BLaER1 (cell line): ENCODE measurements at regions not wholly inside any gene's neighbourhood (a gene's known extent, or its start where the extent isn't known, plus 50 kb on each side); places are given as distances from the start of the nearest gene placed in this dataset.

ENCODE experiments used
- H3K27ac ChIP-seq: shearing (Covaris generic); formaldehyde crosslinking; 2 replicates; pipeline ENCODE4 v1.8.1; 2022
- H3K27me3 ChIP-seq: shearing (Covaris generic); formaldehyde crosslinking; 2 replicates; pipeline ENCODE4 v1.8.1; 2022
- H3K36me3 ChIP-seq: shearing (Covaris generic); formaldehyde crosslinking; 2 replicates; pipeline ENCODE4 v1.8.1; 2022
- H3K4me1 ChIP-seq: shearing (Covaris generic); formaldehyde crosslinking; 2 replicates; pipeline ENCODE4 v1.8.1; 2022
- H3K4me2 ChIP-seq: shearing (Covaris generic); formaldehyde crosslinking; 2 replicates; pipeline ENCODE4 v1.8.1; 2022
- H3K4me3 ChIP-seq: shearing (Covaris generic); formaldehyde crosslinking; 2 replicates; pipeline ENCODE4 v1.8.1; 2022
- H3K9ac ChIP-seq: shearing (Covaris generic); formaldehyde crosslinking; 2 replicates; pipeline ENCODE4 v1.8.1; 2022
- H3K9me3 ChIP-seq: shearing (Covaris generic); formaldehyde crosslinking; 2 replicates; pipeline ENCODE4 v1.8.1; 2022
- H4K20me1 ChIP-seq: shearing (Covaris generic); formaldehyde crosslinking; 2 replicates; pipeline ENCODE4 v1.8.1; 2022
- Cebpa-rat ChIP-seq: shearing (Covaris generic); IDR thresholded peaks from 2 replicates; pipeline ENCODE4 v1.8.1; 2022

DNA sequence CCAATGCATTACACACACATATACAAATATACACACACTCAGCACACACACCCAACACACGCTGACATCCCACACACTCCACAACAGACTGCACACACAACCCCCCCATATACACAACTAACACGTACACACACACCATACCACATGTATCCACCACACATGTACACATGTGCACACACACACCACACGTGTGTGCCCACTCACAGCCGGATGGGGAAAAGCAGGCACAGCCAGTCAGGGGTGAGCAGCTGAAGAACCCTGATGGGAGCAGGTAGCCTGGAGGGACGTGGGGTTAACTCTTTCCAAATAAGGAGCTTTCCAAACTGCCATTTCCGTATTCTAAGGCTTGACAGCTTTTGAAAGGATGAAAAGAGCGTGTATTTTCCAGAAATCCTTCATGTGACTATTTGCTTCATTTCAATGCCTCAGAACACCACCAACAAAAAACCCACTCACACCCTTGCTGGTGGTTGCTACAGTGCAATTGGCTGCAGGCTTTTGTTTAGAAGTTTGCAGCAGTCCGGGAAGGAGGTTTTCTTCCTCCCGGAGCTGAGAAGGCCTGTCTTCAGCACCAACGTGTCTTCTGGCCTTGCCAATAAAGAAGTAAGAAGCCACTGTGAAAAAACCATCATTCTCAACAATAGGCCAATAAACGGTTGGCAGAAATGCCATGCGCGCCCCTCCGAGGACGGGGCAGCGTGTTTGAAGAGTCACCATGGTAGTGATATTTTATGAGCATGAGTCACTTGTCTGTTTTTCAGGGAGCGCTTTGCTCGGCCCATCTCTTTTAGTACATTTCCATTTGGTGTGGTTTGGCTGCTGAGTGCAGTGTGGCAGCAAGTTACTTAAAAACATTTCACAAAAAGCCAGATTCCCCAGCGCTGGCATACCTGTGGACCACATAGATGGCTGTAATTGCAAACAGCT is 131.3 kb upstream of the GMDS start:
- H3K36me3 ChIP-seq, result no peaks in the 10 kb centered on the region
- no peak overlapping the region for H3K9ac ChIP-seq
- H3K27ac ChIP-seq, result no peak overlapping the region
- H3K4me2 ChIP-seq, result no peak overlapping the region
- TF ChIP-seq Cebpa-rat, result no peak
- no peaks in the 10 kb centered on the region for H3K9me3 ChIP-seq
- no peak overlapping the region for H3K4me3 ChIP-seq
- no peaks in the 10 kb centered on the region for H4K20me1 ChIP-seq
- H3K4me1 ChIP-seq, result no peaks in the 10 kb centered on the region
- no peaks in the 10 kb centered on the region for H3K27me3 ChIP-seq

GRCh38 chr6:2375443-2375842 is 130.0 kb upstream of the GMDS start:
- Histone ChIP-seq H3K27me3 (no peaks in the 10 kb centered on the region), H3K9ac (no peak overlapping the region), H3K4me1 (no peaks in the 10 kb centered on the region), H3K27ac (no peak overlapping the region), H3K4me3 (no peak overlapping the region), H3K36me3 (no peaks in the 10 kb centered on the region), H4K20me1 (no peaks in the 10 kb centered on the region), H3K4me2 (no peak overlapping the region), H3K9me3 (no peaks in the 10 kb centered on the region)
- no peak for TF ChIP-seq Cebpa-rat

DNA sequence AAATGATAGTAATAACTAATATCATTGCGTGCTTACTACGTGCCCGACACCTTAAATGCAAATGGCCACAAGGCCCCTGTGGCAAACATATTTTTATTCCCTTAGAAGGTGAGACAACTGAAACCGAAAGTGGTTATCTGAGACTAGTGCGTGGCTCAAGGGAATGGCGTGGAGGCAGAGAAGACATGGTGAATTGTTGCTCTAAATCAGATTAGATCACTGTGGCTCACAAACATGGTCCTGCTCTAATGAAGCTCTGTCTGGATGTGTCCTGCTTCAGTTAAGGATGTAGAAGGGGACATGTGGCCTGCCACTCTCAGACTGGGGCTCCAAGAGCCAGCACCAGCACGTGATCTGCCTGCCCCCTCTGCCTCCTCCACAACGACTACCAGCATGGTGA is 124.2 kb upstream of the GMDS start:
- Histone ChIP-seq H3K9me3 (no peaks in the 10 kb centered on the region), H3K27me3 (no peaks in the 10 kb centered on the region), H3K4me3 (no peak overlapping the region), H3K27ac (no peak overlapping the region), H4K20me1 (no peaks in the 10 kb centered on the region), H3K4me1 (0 out of 2 replicates have a peak, but pooled peaks cover 5% of the 10 kb centered on the region), H3K9ac (no peak overlapping the region), H3K4me2 (no peak overlapping the region), H3K36me3 (no peaks in the 10 kb centered on the region)
- TF ChIP-seq Cebpa-rat, result no peak

DNA sequence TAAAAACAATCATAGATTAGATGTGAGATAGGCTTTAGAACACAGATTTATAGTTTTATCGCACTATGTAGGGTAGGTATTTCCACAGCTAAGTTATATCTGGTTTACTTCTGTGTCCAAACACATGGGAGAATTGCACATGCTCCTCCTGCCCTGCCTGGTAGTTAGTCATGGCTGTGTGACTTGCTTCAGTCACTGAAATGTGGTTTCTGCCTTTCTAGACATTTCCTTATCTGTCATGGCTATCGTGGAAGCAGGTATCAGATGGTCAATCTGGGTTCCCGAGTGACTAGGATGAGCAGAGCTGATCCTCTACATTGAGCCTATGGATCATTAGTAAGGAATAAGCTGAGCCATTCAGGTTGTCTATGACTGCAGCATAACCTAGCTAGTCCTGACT is 117.8 kb upstream of the GMDS start:
- no peak overlapping the region for H3K4me2 ChIP-seq
- H3K27ac ChIP-seq, result no peak overlapping the region
- peaks cover 5% of the 10 kb centered on the region for H3K4me1 ChIP-seq
- H3K27me3 ChIP-seq, result no peaks in the 10 kb centered on the region
- no peak for TF ChIP-seq Cebpa-rat
- H3K9ac ChIP-seq, result no peak overlapping the region
- H4K20me1 ChIP-seq, result no peaks in the 10 kb centered on the region
- no peak overlapping the region for H3K4me3 ChIP-seq
- 0 out of 2 replicates have a peak, but pooled peaks cover 5% of the 10 kb centered on the region for H3K9me3 ChIP-seq
- no peaks in the 10 kb centered on the region; the same call in 1 of the 2 replicates for H3K36me3 ChIP-seq

DNA sequence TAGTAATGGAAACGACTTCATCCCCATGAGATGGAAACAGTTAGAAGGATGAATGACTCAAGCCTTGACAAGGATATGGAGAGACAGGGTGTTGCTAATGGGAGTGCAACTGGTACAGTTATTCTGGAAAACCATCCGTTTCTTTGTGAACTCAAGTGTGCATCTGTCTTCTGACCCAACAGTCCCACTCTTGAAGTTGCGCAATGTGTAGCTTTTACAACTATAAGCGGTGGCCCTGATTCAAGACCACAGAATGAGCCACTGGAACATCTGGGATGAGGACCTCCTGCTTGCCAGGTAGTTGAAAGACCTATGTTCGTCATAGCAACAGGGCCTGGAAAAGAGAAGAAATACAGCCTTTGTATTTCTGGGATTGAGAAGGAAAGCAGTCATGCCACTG is 115.8 kb upstream of the GMDS start:
- H3K4me2 ChIP-seq, result no peak overlapping the region

DNA sequence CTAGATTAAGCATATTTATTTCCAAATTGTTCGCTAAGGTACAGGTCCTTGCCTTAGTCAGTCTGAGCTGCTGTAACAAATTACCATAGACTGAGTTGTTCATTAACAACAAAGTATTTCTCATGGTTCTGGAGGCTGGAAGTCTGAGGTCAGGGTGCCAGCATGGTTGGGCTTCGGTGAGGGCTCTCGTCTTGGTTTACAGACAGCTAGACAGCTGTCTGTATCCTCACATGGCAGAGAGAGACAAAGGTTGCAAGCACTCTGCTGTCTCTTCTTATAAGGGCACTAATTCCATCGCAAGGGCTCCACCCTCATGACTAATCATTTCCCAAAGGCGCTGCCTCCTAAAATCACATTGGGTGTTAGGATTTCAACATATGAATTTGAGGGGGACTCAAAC is 115.3 kb upstream of the GMDS start:
- Histone ChIP-seq H3K36me3 (no peaks in the 10 kb centered on the region; the same call in 1 of the 2 replicates), H3K4me1 (peaks cover 16% of the 10 kb centered on the region), H3K4me3 (no peak overlapping the region), H3K9me3 (0 out of 2 replicates have a peak, but pooled peaks cover 5% of the 10 kb centered on the region), H3K4me2 (no peak overlapping the region), H3K27me3 (no peaks in the 10 kb centered on the region), H4K20me1 (no peaks in the 10 kb centered on the region), H3K27ac (no peak overlapping the region), H3K9ac (no peak overlapping the region)
- no peak for TF ChIP-seq Cebpa-rat

More for the DNA sequence above, 115.8 kb upstream of the GMDS start:
- Histone ChIP-seq H3K4me3 (no peak overlapping the region), H3K27me3 (no peaks in the 10 kb centered on the region), H3K27ac (no peak overlapping the region), H3K36me3 (no peaks in the 10 kb centered on the region; the same call in 1 of the 2 replicates), H3K9me3 (0 out of 2 replicates have a peak, but pooled peaks cover 5% of the 10 kb centered on the region), H4K20me1 (no peaks in the 10 kb centered on the region), H3K4me1 (peaks cover 12% of the 10 kb centered on the region), H3K9ac (no peak overlapping the region)
- TF ChIP-seq Cebpa-rat, result peak; percentile 88

- Histone ChIP-seq H3K27me3 (no peaks in the 10 kb centered on the region), H3K4me3 (no peak overlapping the region), H3K4me1 (peaks cover 16% of the 10 kb centered on the region), H3K36me3 (no peaks in the 10 kb centered on the region; the same call in 1 of the 2 replicates), H4K20me1 (no peaks in the 10 kb centered on the region), H3K27ac (no peak overlapping the region), H3K9ac (no peak overlapping the region), H3K4me2 (no peak overlapping the region), H3K9me3 (0 out of 2 replicates have a peak, but pooled peaks cover 5% of the 10 kb centered on the region)
- no peak for TF ChIP-seq Cebpa-rat
Measured at GRCh38 chr6:2360126-2360525, 114.7 kb upstream of the GMDS start.

DNA sequence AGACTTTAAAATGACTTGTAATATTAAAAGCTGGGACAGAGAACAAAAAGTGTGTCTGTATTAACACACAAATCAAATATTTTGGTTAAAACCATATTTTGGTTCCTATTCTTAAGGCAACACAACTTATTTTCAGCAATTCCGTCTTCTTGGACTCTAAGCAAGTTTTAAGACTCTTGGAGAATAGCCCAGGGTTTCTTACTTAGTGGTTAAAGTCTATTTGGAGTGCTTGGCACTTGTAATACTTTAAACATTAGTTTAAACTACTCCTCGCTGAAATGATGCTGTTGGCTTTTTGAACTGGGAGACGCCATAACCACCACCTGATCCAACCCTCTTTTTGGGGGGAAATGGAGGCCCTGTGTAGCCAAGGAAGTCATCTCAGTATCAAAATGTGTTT is 109.7 kb upstream of the GMDS start:
- Histone ChIP-seq H3K4me2 (no peak overlapping the region), H3K9me3 (no peaks in the 10 kb centered on the region), H3K9ac (no peak overlapping the region), H3K4me1 (peaks cover 16% of the 10 kb centered on the region), H3K4me3 (no peak overlapping the region), H3K27ac (no peak overlapping the region), H3K36me3 (no peaks in the 10 kb centered on the region), H3K27me3 (no peaks in the 10 kb centered on the region), H4K20me1 (no peaks in the 10 kb centered on the region)
- TF ChIP-seq Cebpa-rat, result no peak

- H3K36me3 ChIP-seq, result no peaks in the 10 kb centered on the region
- peaks cover 11% of the 10 kb centered on the region for H3K4me1 ChIP-seq
- H3K27me3 ChIP-seq, result no peaks in the 10 kb centered on the region
- TF ChIP-seq Cebpa-rat, result no peak
- no peak overlapping the region for H3K9ac ChIP-seq
- H3K9me3 ChIP-seq, result no peaks in the 10 kb centered on the region
- no peak overlapping the region for H3K27ac ChIP-seq
- no peak overlapping the region for H3K4me3 ChIP-seq
- H4K20me1 ChIP-seq, result no peaks in the 10 kb centered on the region
- H3K4me2 ChIP-seq, result no peak overlapping the region
Measured at GRCh38 chr6:2354138-2354491, 108.7 kb upstream of the GMDS start.

- no peak for TF ChIP-seq Cebpa-rat
- H3K9ac ChIP-seq, result no peak overlapping the region
- no peak overlapping the region for H3K27ac ChIP-seq
- no peak overlapping the region for H3K4me3 ChIP-seq
- H3K27me3 ChIP-seq, result no peaks in the 10 kb centered on the region
- no peaks in the 10 kb centered on the region for H3K9me3 ChIP-seq
- H3K4me2 ChIP-seq, result no peak overlapping the region
- no peaks in the 10 kb centered on the region for H4K20me1 ChIP-seq
- peaks cover 11% of the 10 kb centered on the region for H3K4me1 ChIP-seq
- no peaks in the 10 kb centered on the region for H3K36me3 ChIP-seq
Measured at GRCh38 chr6:2353412-2354137, 108.2 kb upstream of the GMDS start.
